ENCODE measurements at regions not wholly inside any gene's neighbourhood (a gene's known extent, or its start where the extent isn't known, plus 50 kb on each side); places are given as distances from the start of the nearest gene placed in this dataset.

DNA sequence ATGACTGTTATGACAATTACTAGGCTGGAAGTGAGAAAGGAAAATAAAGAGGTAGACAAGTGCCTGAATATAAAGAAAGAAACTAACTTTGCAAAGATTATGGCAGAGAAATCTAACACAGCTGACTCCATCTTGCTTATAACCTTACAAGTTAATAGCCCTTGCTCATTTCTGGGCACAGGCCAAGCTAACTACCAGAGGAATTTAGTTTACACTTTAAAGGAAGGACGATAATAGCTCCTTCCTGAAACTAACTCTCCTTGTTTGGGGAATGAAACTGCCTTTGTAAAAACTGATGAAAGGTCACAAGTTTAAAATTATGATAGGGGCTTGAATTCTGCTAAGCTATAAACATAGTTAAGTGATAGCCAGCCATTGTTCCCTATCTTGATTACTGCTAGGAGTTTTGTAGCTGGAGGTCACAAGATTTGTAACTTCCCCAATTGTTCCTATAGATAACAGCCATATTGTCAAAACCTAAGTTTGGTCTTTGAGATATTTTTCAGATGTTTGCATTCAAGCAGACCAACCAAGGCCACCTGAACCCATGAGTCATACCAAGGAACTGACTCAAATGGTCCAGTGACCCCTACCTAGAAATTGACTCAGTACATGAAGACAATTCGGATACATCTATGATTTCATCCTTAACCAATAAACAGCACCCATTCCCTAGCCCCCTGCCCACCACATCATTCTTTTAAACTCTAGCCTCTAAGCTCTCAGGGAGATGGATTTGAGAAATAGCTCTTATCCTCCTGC, 209.2 kb upstream of the LRATD1 start:
- Histone ChIP-seq H3K4me3 (ENCODE audit: low read depth, low read length) (no peak overlapping the region), H3K9ac (ENCODE audit: low read depth, low read length) (no peak overlapping the region), H3K36me3 (ENCODE audit: control insufficient read depth, insufficient read depth, low read length) (no peaks in the 10 kb centered on the region), H3K4me1 (ENCODE audit: control insufficient read depth, insufficient read depth, low read length) (no peaks in the 10 kb centered on the region), H3K27me3 (ENCODE audit: control insufficient read depth, insufficient read depth, low read length) (no peaks in the 10 kb centered on the region), H3K9me3 (ENCODE audit: control insufficient read depth, insufficient read depth, low read length) (no peaks in the 10 kb centered on the region)

- Histone ChIP-seq H3K27me3 (ENCODE audit: control insufficient read depth, insufficient read depth, low read length) (no peaks in the 10 kb centered on the region), H3K4me1 (ENCODE audit: control insufficient read depth, insufficient read depth, low read length) (no peaks in the 10 kb centered on the region), H3K9ac (ENCODE audit: low read depth, low read length) (no peak overlapping the region), H3K4me3 (ENCODE audit: low read depth, low read length) (no peak overlapping the region), H3K36me3 (ENCODE audit: control insufficient read depth, insufficient read depth, low read length) (no peaks in the 10 kb centered on the region), H3K9me3 (ENCODE audit: control insufficient read depth, insufficient read depth, low read length) (no peaks in the 10 kb centered on the region)
Observed at GRCh38 chr2:14424478-14425390, 207.8 kb upstream of the LRATD1 start.

DNA sequence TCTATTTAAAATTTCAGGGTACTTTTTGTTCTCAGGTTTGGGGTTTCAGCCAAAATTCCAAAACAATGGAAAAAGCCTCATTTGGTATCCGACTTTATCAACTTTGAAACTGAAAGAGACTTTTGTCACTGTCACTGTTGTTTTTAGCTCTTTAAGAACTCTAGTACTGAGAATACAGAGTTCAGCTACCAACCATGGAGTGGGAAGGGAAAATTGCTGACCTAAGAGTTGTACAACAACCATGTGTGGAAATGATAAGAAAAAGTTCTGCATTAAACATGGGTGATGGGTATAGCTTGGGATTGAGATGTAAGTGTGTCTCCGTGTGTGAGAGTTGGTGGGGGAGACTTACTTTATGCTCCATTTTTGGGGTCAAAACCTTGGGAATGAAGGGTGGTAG, 206.6 kb upstream of the LRATD1 start:
- Histone ChIP-seq H3K36me3 (ENCODE audit: control insufficient read depth, insufficient read depth, low read length) (no peaks in the 10 kb centered on the region), H3K27me3 (ENCODE audit: control insufficient read depth, insufficient read depth, low read length) (no peaks in the 10 kb centered on the region), H3K9ac (ENCODE audit: low read depth, low read length) (no peak overlapping the region), H3K4me1 (ENCODE audit: control insufficient read depth, insufficient read depth, low read length) (no peaks in the 10 kb centered on the region), H3K4me3 (ENCODE audit: low read depth, low read length) (no peak overlapping the region), H3K9me3 (ENCODE audit: control insufficient read depth, insufficient read depth, low read length) (no peaks in the 10 kb centered on the region)

DNA sequence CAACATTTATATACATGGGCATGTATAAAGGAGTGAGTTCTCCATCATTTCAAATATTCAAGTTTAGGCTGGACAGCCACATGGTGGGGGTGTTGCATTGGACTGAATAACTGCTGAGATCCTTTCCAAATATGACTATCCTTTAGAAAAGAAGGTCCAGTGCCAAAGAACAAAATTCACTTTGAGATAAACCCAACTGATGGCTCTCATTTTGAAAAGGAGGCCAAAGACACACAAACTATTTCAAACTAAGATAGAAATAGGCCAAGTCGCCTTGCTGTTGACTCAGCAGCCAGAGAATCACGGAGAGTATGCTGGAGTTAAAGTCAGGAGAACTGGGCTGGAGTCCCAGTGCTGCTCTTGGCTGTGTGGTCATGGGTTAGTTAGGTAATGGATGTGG, 204.5 kb upstream of the LRATD1 start:
- Histone ChIP-seq H3K27me3 (ENCODE audit: control insufficient read depth, insufficient read depth, low read length) (no peaks in the 10 kb centered on the region), H3K9me3 (ENCODE audit: control insufficient read depth, insufficient read depth, low read length) (no peaks in the 10 kb centered on the region), H3K4me3 (ENCODE audit: low read depth, low read length) (no peak overlapping the region), H3K36me3 (ENCODE audit: control insufficient read depth, insufficient read depth, low read length) (no peaks in the 10 kb centered on the region), H3K4me1 (ENCODE audit: control insufficient read depth, insufficient read depth, low read length) (no peaks in the 10 kb centered on the region), H3K9ac (ENCODE audit: low read depth, low read length) (no peak overlapping the region)

- Histone ChIP-seq H3K36me3 (ENCODE audit: control insufficient read depth, insufficient read depth, low read length) (no peaks in the 10 kb centered on the region), H3K4me3 (ENCODE audit: low read depth, low read length) (no peak overlapping the region), H3K4me1 (ENCODE audit: control insufficient read depth, insufficient read depth, low read length) (no peaks in the 10 kb centered on the region), H3K9ac (ENCODE audit: low read depth, low read length) (no peak overlapping the region), H3K27me3 (ENCODE audit: control insufficient read depth, insufficient read depth, low read length) (no peaks in the 10 kb centered on the region), H3K9me3 (ENCODE audit: control insufficient read depth, insufficient read depth, low read length) (no peaks in the 10 kb centered on the region)
Observed at GRCh38 chr2:14433946-14434495, 198.5 kb upstream of the LRATD1 start.

GRCh38 chr2:14445670-14446069, 186.8 kb upstream of the LRATD1 start:
- H3K4me3 ChIP-seq (ENCODE audit: low read depth, low read length), result no peak overlapping the region
- no peaks in the 10 kb centered on the region for H3K36me3 ChIP-seq (ENCODE audit: control insufficient read depth, insufficient read depth, low read length)
- no peaks in the 10 kb centered on the region for H3K27me3 ChIP-seq (ENCODE audit: control insufficient read depth, insufficient read depth, low read length)
- no peak overlapping the region for H3K9ac ChIP-seq (ENCODE audit: low read depth, low read length)
- peaks cover 9% of the 10 kb centered on the region for H3K9me3 ChIP-seq (ENCODE audit: control insufficient read depth, insufficient read depth, low read length)
- H3K4me1 ChIP-seq (ENCODE audit: control insufficient read depth, insufficient read depth, low read length), result no peaks in the 10 kb centered on the region

GRCh38 chr2:14448340-14448739, 184.2 kb upstream of the LRATD1 start:
- peaks cover 9% of the 10 kb centered on the region for H3K9me3 ChIP-seq (ENCODE audit: control insufficient read depth, insufficient read depth, low read length)
- H3K4me3 ChIP-seq (ENCODE audit: low read depth, low read length), result no peak overlapping the region

DNA sequence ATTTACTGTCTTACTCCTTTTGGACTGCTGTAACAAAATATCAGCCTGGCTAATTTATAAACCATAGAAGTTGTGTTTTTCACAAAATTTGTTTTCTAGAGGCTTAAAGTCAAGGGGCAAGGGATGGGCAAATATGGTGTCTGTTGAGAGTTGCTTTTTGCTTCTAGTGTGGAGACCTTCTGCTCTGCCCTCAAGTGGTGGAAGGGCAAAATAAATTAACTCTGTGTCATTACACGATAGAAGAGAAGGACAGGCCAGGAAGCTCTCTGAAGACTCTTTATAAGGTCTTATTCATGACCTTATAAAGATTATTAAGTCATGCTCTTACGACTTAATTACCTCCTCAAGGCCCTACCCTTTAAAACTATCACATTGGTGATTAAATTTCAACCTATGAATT, 181.2 kb upstream of the LRATD1 start:
- Histone ChIP-seq H3K27me3 (ENCODE audit: control insufficient read depth, insufficient read depth, low read length) (no peaks in the 10 kb centered on the region), H3K4me1 (ENCODE audit: control insufficient read depth, insufficient read depth, low read length) (no peaks in the 10 kb centered on the region), H3K4me3 (ENCODE audit: low read depth, low read length) (no peak overlapping the region), H3K9me3 (ENCODE audit: control insufficient read depth, insufficient read depth, low read length) (peaks cover 1% of the 10 kb centered on the region), H3K9ac (ENCODE audit: low read depth, low read length) (no peak overlapping the region), H3K36me3 (ENCODE audit: control insufficient read depth, insufficient read depth, low read length) (no peaks in the 10 kb centered on the region)

More at GRCh38 chr2:14448340-14448739, 184.2 kb upstream of the LRATD1 start:
- Histone ChIP-seq H3K4me1 (ENCODE audit: control insufficient read depth, insufficient read depth, low read length) (no peaks in the 10 kb centered on the region), H3K36me3 (ENCODE audit: control insufficient read depth, insufficient read depth, low read length) (no peaks in the 10 kb centered on the region), H3K9ac (ENCODE audit: low read depth, low read length) (no peak overlapping the region), H3K27me3 (ENCODE audit: control insufficient read depth, insufficient read depth, low read length) (no peaks in the 10 kb centered on the region)

- Histone ChIP-seq H3K9ac (ENCODE audit: low read depth, low read length) (no peak overlapping the region), H3K36me3 (ENCODE audit: control insufficient read depth, insufficient read depth, low read length) (no peaks in the 10 kb centered on the region), H3K27me3 (ENCODE audit: control insufficient read depth, insufficient read depth, low read length) (no peaks in the 10 kb centered on the region), H3K9me3 (ENCODE audit: control insufficient read depth, insufficient read depth, low read length) (peaks cover 7% of the 10 kb centered on the region), H3K4me3 (ENCODE audit: low read depth, low read length) (no peak overlapping the region), H3K4me1 (ENCODE audit: control insufficient read depth, insufficient read depth, low read length) (no peaks in the 10 kb centered on the region)
Observed at GRCh38 chr2:14454202-14454601, 178.3 kb upstream of the LRATD1 start.

DNA sequence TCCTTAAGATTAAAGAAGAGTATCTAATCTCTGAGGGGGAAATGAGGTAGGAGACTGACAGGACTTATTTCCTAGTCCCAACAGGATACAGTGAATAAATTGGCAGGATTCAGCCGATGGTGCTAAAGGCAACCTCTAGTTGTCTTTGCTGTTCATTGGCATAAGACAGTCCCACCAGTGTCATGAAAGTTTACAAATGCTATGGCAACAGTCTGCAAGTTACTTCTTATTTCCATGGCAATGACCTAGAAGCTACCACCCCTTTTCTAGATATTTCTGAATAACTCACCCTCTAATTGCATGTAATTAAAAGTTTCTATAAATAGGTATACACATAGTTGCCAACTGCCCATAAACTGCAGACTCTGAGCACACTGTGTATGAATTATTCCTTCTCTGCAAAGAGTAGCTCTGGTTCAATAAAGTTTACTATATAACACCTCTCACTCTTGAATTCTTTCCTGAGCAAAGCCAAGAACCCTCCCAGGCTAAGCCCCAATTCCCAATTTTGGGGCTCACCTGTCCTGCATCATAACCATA, 172.7 kb upstream of the LRATD1 start:
- Histone ChIP-seq H3K27me3 (ENCODE audit: control insufficient read depth, insufficient read depth, low read length) (no peaks in the 10 kb centered on the region), H3K4me3 (ENCODE audit: low read depth, low read length) (no peak overlapping the region), H3K9ac (ENCODE audit: low read depth, low read length) (no peak overlapping the region), H3K9me3 (ENCODE audit: control insufficient read depth, insufficient read depth, low read length) (peaks cover 7% of the 10 kb centered on the region), H3K36me3 (ENCODE audit: control insufficient read depth, insufficient read depth, low read length) (no peaks in the 10 kb centered on the region), H3K4me1 (ENCODE audit: control insufficient read depth, insufficient read depth, low read length) (no peaks in the 10 kb centered on the region)

DNA sequence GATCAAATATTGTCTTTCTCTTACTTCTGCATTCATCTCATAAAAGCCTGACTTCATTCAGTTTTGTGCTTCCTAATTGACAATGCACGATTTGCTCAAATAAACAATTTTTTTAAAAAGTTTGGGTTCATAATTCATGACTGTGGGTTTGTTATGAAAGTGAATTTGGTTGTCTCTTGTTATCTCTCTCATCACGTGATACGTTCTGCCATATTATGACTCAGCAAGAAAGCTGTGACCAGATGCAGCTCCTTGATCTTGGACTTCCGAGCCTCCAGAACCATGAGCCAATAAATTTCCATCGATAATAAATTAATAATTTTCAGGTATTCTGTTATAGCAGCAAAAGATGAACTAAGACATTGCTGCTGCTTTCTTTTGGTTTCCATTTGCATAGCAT, 156.5 kb upstream of the LRATD1 start:
- no peaks in the 10 kb centered on the region for H3K36me3 ChIP-seq (ENCODE audit: control insufficient read depth, insufficient read depth, low read length)
- no peak overlapping the region for H3K9ac ChIP-seq (ENCODE audit: low read depth, low read length)
- no peaks in the 10 kb centered on the region for H3K4me1 ChIP-seq (ENCODE audit: control insufficient read depth, insufficient read depth, low read length)
- H3K4me3 ChIP-seq (ENCODE audit: low read depth, low read length), result no peak overlapping the region
- H3K9me3 ChIP-seq (ENCODE audit: control insufficient read depth, insufficient read depth, low read length), result no peaks in the 10 kb centered on the region
- H3K27me3 ChIP-seq (ENCODE audit: control insufficient read depth, insufficient read depth, low read length), result no peaks in the 10 kb centered on the region
